ENCODE measurements at regions not wholly inside any gene's neighbourhood (a gene's known extent, or its start where the extent isn't known, plus 50 kb on each side); places are given as distances from the start of the nearest gene placed in this dataset.

DNA sequence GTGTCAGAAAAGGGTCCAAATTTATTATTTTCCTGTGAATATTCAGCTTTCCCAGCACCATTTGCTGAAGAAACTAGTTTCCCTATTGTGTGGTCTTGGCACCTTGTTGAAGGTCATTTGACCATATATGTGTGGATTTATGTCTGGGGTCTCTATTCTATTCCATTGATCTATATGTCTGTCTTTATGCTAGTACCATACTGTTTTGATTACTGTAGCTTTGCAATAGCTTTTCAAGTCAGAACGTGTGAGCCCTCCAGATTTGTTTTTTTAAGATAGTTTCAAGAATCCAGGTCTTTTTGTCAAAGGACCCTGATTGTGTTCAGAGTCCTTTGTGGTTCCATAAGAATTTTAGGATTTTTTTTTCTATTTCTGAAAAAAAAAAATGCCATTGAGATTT lies 79.0 kb upstream of the WAC start:
- no peak overlapping the region for H3K27ac Mint-ChIP-seq
- no peak for TF ChIP-seq ZNF331 (CRISPR knock-in tag; IDR thresholded peaks at IDR 0.05; ENCODE audit: low read depth)
- TF ChIP-seq ZNF114 (CRISPR knock-in tag; IDR thresholded peaks at IDR 0.05) = no peak
- TF ChIP-seq, protein P1, sequence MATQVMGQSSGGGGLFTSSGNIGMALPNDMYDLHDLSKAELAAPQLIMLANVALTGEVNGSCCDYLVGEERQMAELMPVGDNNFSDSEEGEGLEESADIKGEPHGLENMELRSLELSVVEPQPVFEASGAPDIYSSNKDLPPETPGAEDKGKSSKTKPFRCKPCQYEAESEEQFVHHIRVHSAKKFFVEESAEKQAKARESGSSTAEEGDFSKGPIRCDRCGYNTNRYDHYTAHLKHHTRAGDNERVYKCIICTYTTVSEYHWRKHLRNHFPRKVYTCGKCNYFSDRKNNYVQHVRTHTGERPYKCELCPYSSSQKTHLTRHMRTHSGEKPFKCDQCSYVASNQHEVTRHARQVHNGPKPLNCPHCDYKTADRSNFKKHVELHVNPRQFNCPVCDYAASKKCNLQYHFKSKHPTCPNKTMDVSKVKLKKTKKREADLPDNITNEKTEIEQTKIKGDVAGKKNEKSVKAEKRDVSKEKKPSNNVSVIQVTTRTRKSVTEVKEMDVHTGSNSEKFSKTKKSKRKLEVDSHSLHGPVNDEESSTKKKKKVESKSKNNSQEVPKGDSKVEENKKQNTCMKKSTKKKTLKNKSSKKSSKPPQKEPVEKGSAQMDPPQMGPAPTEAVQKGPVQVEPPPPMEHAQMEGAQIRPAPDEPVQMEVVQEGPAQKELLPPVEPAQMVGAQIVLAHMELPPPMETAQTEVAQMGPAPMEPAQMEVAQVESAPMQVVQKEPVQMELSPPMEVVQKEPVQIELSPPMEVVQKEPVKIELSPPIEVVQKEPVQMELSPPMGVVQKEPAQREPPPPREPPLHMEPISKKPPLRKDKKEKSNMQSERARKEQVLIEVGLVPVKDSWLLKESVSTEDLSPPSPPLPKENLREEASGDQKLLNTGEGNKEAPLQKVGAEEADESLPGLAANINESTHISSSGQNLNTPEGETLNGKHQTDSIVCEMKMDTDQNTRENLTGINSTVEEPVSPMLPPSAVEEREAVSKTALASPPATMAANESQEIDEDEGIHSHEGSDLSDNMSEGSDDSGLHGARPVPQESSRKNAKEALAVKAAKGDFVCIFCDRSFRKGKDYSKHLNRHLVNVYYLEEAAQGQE (IDR thresholded peaks at IDR 0.05; ENCODE audit: unreplicated experiment) = no peak
- TF ChIP-seq STAT1 (IDR thresholded peaks at IDR 0.05; ENCODE audit: unreplicated experiment) = no peak
- no peak for TF ChIP-seq NANOG (IDR thresholded peaks at IDR 0.05; ENCODE audit: borderline replicate concordance)
- no peak for TF ChIP-seq JUNB (IDR thresholded peaks at IDR 0.05; ENCODE audit: unreplicated experiment)
- TF ChIP-seq CREB1 (CRISPR knock-in tag; IDR thresholded peaks at IDR 0.05; ENCODE audit: low read depth) = no peak
- no peak for TF ChIP-seq EZH2 (IDR thresholded peaks at IDR 0.05; ENCODE audit: low read depth, unreplicated experiment)
- TF ChIP-seq, protein P2, sequence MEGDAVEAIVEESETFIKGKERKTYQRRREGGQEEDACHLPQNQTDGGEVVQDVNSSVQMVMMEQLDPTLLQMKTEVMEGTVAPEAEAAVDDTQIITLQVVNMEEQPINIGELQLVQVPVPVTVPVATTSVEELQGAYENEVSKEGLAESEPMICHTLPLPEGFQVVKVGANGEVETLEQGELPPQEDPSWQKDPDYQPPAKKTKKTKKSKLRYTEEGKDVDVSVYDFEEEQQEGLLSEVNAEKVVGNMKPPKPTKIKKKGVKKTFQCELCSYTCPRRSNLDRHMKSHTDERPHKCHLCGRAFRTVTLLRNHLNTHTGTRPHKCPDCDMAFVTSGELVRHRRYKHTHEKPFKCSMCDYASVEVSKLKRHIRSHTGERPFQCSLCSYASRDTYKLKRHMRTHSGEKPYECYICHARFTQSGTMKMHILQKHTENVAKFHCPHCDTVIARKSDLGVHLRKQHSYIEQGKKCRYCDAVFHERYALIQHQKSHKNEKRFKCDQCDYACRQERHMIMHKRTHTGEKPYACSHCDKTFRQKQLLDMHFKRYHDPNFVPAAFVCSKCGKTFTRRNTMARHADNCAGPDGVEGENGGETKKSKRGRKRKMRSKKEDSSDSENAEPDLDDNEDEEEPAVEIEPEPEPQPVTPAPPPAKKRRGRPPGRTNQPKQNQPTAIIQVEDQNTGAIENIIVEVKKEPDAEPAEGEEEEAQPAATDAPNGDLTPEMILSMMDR (conservative IDR thresholded peaks at IDR 0.05; ENCODE audit: low read depth in 2 of 2) = no peak
- TF ChIP-seq EZH2phosphoT487 (IDR thresholded peaks at IDR 0.05; ENCODE audit: unreplicated experiment) = no peak
- TF ChIP-seq, protein P3, sequence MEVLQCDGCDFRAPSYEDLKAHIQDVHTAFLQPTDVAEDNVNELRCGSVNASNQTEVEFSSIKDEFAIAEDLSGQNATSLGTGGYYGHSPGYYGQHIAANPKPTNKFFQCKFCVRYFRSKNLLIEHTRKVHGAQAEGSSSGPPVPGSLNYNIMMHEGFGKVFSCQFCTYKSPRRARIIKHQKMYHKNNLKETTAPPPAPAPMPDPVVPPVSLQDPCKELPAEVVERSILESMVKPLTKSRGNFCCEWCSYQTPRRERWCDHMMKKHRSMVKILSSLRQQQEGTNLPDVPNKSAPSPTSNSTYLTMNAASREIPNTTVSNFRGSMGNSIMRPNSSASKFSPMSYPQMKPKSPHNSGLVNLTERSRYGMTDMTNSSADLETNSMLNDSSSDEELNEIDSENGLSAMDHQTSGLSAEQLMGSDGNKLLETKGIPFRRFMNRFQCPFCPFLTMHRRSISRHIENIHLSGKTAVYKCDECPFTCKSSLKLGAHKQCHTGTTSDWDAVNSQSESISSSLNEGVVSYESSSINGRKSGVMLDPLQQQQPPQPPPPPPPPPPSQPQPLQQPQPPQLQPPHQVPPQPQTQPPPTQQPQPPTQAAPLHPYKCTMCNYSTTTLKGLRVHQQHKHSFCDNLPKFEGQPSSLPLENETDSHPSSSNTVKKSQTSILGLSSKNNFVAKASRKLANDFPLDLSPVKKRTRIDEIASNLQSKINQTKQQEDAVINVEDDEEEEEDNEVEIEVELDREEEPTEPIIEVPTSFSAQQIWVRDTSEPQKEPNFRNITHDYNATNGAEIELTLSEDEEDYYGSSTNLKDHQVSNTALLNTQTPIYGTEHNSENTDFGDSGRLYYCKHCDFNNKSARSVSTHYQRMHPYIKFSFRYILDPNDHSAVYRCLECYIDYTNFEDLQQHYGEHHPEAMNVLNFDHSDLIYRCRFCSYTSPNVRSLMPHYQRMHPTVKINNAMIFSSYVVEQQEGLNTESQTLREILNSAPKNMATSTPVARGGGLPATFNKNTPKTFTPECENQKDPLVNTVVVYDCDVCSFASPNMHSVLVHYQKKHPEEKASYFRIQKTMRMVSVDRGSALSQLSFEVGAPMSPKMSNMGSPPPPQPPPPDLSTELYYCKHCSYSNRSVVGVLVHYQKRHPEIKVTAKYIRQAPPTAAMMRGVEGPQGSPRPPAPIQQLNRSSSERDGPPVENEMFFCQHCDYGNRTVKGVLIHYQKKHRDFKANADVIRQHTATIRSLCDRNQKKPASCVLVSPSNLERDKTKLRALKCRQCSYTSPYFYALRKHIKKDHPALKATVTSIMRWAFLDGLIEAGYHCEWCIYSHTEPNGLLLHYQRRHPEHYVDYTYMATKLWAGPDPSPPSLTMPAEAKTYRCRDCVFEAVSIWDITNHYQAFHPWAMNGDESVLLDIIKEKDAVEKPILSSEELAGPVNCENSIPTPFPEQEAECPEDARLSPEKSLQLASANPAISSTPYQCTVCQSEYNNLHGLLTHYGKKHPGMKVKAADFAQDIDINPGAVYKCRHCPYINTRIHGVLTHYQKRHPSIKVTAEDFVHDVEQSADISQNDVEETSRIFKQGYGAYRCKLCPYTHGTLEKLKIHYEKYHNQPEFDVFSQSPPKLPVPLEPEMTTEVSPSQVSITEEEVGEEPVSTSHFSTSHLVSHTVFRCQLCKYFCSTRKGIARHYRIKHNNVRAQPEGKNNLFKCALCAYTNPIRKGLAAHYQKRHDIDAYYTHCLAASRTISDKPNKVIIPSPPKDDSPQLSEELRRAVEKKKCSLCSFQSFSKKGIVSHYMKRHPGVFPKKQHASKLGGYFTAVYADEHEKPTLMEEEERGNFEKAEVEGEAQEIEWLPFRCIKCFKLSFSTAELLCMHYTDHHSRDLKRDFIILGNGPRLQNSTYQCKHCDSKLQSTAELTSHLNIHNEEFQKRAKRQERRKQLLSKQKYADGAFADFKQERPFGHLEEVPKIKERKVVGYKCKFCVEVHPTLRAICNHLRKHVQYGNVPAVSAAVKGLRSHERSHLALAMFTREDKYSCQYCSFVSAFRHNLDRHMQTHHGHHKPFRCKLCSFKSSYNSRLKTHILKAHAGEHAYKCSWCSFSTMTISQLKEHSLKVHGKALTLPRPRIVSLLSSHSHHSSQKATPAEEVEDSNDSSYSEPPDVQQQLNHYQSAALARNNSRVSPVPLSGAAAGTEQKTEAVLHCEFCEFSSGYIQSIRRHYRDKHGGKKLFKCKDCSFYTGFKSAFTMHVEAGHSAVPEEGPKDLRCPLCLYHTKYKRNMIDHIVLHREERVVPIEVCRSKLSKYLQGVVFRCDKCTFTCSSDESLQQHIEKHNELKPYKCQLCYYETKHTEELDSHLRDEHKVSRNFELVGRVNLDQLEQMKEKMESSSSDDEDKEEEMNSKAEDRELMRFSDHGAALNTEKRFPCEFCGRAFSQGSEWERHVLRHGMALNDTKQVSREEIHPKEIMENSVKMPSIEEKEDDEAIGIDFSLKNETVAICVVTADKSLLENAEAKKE (CRISPR knock-in tag; IDR thresholded peaks at IDR 0.05) = no peak
- peaks cover 13% of the 10 kb centered on the region; the same call in 2 of the 3 replicates for H3K9me3 Mint-ChIP-seq
- peaks cover 12% of the 10 kb centered on the region for H3K4me1 ChIP-seq (ENCODE audit: insufficient read depth)
- H3K4me3 ChIP-seq = no peak overlapping the region
- H3K27me3 ChIP-seq (ENCODE audit: insufficient read depth) = no peaks in the 10 kb centered on the region
- H3K9me2 ChIP-seq (ENCODE audit: insufficient read depth) = no peaks in the 10 kb centered on the region
- DNase-seq (ENCODE audit: low spot score) (no peak), ATAC-seq (no peak)
- no peak overlapping the region for H2AFZ ChIP-seq
- no peaks in the 10 kb centered on the region; the same call in 1 of the 3 replicates for H3K36me3 Mint-ChIP-seq (ENCODE audit: low read depth)
- peaks cover 18% of the 10 kb centered on the region; the same call in 2 of the 3 replicates for H3K4me1 Mint-ChIP-seq
- H4K20me1 ChIP-seq (replicated peaks; ENCODE audit: insufficient read depth) = no peaks in the 10 kb centered on the region
- H3K36me3 ChIP-seq (ENCODE audit: insufficient read depth) = no peaks in the 10 kb centered on the region
- H3K27ac ChIP-seq (ENCODE audit: low read depth) = no peak overlapping the region
- H3K79me2 ChIP-seq (replicated peaks; ENCODE audit: insufficient read depth) = no peaks in the 10 kb centered on the region
- H3K4me2 ChIP-seq = no peak overlapping the region
- no peak overlapping the region for H3K4me3 Mint-ChIP-seq
- no peaks in the 10 kb centered on the region for H3F3A ChIP-seq (replicated peaks; ENCODE audit: low read depth)
- no peaks in the 10 kb centered on the region for H3K27me3 Mint-ChIP-seq (ENCODE audit: insufficient read depth, low read depth, poor library complexity)
